CD4-positive, CD25-positive, alpha-beta regulatory T cell (primary cell): ENCODE measurements at regions not wholly inside any gene's neighbourhood (a gene's known extent, or its start where the extent isn't known, plus 50 kb on each side); places are given as distances from the start of the nearest gene placed in this dataset.

Experiments
- ATAC-seq, 2 donors: fragments of 150-1000 bp; cut with Tn5 transposase; one replicate each; pipeline ENCODE4 v1.10.0; 2021; ENCODE audit warnings: low read depth in 2 of 2, moderate number of reproducible peaks in 2 of 2, moderate library complexity in 1 of 2
- DNase-seq, 3 donors: peaks; one replicate each; pipeline versions ENCODE4 v3.0.0 to v3.0.0-alpha.2; 2012 to 2022; ENCODE audit warnings: mixed read lengths in 1 of 3
- H3K27ac ChIP-seq: one replicate; pipeline ENCODE4 v1.7.0; 2013; ENCODE audit warnings: mild to moderate bottlenecking, low read length; ENCODE audit not compliant: insufficient read depth, poor library complexity, severe bottlenecking
- H3K27me3 ChIP-seq: one replicate; pipeline ENCODE4 v1.7.0; 2013; ENCODE audit warnings: low read length; ENCODE audit not compliant: control insufficient read depth, insufficient read depth
- H3K36me3 ChIP-seq: one replicate; pipeline ENCODE4 v1.7.0; 2013; ENCODE audit warnings: mild to moderate bottlenecking, low read length, moderate library complexity; ENCODE audit not compliant: control insufficient read depth, insufficient read depth
- H3K4me1 ChIP-seq: 2 replicates; pipeline ENCODE4 v1.7.0; 2013; ENCODE audit warnings: mild to moderate bottlenecking, low read length; ENCODE audit not compliant: insufficient read depth, control insufficient read depth, poor library complexity, severe bottlenecking
- H3K4me3 ChIP-seq: one replicate; pipeline ENCODE4 v1.7.0; 2013; ENCODE audit warnings: low read depth, mild to moderate bottlenecking, low read length, moderate library complexity
- H3K9me3 ChIP-seq, 2 experiments: 1 replicate in 1 of 2; 2 replicates in 1 of 2; pipeline ENCODE4 v1.7.0; 2013; ENCODE audit warnings: low read length in 2 of 2, mild to moderate bottlenecking in 1 of 2, moderate library complexity in 1 of 2; ENCODE audit not compliant: control insufficient read depth in 2 of 2
- H3K27ac Mint-ChIP-seq, 3 donors: one replicate each; pipeline ENCODE4 v1.8.0; 2020 to 2022; ENCODE audit warnings: mild to moderate bottlenecking in 3 of 3, mixed read lengths in 3 of 3, moderate library complexity in 2 of 3
- H3K27me3 Mint-ChIP-seq: one replicate; pipeline ENCODE4 v1.8.0; 2022; ENCODE audit warnings: mild to moderate bottlenecking, mixed read lengths
- H3K36me3 Mint-ChIP-seq: one replicate; pipeline ENCODE4 v1.8.0; 2020; ENCODE audit warnings: mixed read lengths
- H3K4me1 Mint-ChIP-seq, 4 donors: one replicate each; pipeline ENCODE4 v1.8.0; 2020 to 2022; ENCODE audit warnings: mixed read lengths in 4 of 4, mild to moderate bottlenecking in 1 of 4
- H3K4me3 Mint-ChIP-seq, 4 donors: one replicate each; pipeline ENCODE4 v1.8.0; 2020 to 2022; ENCODE audit warnings: mild to moderate bottlenecking in 4 of 4, mixed read lengths in 4 of 4, moderate library complexity in 3 of 4
- H3K9me3 Mint-ChIP-seq, 7 donors: one replicate each; pipeline ENCODE4 v1.8.0; 2020 to 2022; ENCODE audit warnings: mixed read lengths in 7 of 7, mild to moderate bottlenecking in 3 of 7, moderate library complexity in 2 of 7

DNA sequence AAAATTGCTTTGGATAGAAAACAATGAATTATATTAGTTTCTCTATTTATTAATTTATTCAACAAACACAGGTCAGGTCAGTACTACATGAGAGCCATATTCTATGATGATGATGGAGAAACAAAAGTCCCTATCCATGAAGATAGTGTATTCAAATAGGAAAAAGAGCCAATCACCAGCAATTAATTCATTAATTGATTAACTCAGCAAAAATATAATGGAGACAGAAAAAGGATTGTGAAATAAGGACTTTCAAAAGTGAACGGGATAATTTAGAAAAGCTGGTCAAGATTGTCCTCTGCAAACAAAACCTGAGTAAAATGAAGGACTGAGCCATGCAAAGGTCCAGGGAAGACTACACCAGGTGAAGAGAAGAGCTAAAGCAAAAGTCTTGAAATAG is 1517.7 kb upstream of the CDH8 start:
- Mint-ChIP-seq H3K36me3 (no peaks in the 10 kb centered on the region), H3K4me3 (no peak overlapping the region), H3K27ac (no peak overlapping the region), H3K9me3 (peaks cover 4 to 23% (median 8%) of the 10 kb centered on the region in 7 donors), H3K27me3 (no peaks in the 10 kb centered on the region), H3K4me1 (no peaks in the 10 kb centered on the region)
- no peaks in the 10 kb centered on the region for H3K27me3 ChIP-seq
- DNase-seq (no peak), ATAC-seq (no peak)
- H3K4me3 ChIP-seq, result no peak overlapping the region
- no peaks in the 10 kb centered on the region for H3K4me1 ChIP-seq
- no peak overlapping the region for H3K27ac ChIP-seq
- H3K36me3 ChIP-seq, result no peaks in the 10 kb centered on the region
- peaks cover 5% of the 10 kb centered on the region in 2 experiments for H3K9me3 ChIP-seq

DNA sequence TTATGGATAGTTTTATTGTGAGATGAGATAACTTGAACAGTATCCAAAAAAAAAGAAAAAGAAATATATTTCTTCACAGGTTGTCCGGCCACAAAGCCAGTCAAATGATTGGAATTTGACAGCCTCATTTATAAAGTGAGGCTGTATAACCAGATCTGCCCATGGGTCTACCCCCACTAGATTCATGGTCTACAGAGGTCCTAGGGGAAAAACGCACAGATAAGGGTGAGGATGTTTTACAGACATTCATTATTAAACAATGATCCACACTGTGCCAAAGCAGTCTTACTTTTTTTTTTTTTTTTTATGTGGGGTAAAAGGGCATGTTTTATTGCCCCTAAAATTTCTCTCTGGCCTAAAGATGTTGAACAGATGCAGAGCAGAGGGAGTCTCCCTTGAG is 1503.0 kb upstream of the CDH8 start:
- ATAC-seq (no peak), DNase-seq (no peak)
- H3K27me3 ChIP-seq, result no peaks in the 10 kb centered on the region
- no peaks in the 10 kb centered on the region for H3K36me3 ChIP-seq
- H3K4me3 ChIP-seq, result no peak overlapping the region
- Mint-ChIP-seq H3K9me3 (peaks cover 0 to 13% (median 9%) of the 10 kb centered on the region in 7 donors), H3K4me1 (no peaks in the 10 kb centered on the region), H3K27me3 (no peaks in the 10 kb centered on the region), H3K4me3 (no peak overlapping the region), H3K27ac (no peak overlapping the region), H3K36me3 (no peaks in the 10 kb centered on the region)
- H3K9me3 ChIP-seq, result peaks cover 0 to 1% of the 10 kb centered on the region in 2 experiments
- no peak overlapping the region for H3K27ac ChIP-seq
- no peaks in the 10 kb centered on the region for H3K4me1 ChIP-seq

DNA sequence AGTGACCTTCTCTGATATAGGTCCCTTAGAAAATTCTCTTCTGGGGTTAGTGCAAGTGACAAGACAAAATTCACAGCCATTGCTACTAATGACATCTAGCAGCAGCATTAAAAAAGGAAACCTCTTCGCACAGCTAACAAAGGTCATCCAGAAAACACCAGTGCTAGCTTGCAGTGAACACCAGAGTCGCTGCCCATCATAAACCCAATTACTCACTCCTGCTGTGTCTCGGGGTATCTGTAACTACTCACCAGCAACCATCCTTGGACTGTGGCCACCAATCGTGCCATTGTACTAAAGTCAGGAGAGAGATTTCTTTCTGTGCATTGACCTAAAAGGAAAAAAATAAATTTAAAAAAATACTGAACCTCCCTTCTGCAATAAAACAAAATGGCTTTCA is 1494.7 kb upstream of the CDH8 start:
- Mint-ChIP-seq H3K4me3 (no peak overlapping the region), H3K4me1 (no peaks in the 10 kb centered on the region), H3K36me3 (no peaks in the 10 kb centered on the region), H3K27ac (no peak overlapping the region), H3K9me3 (peaks cover 5 to 42% (median 13%) of the 10 kb centered on the region in 7 donors), H3K27me3 (no peaks in the 10 kb centered on the region)
- H3K27ac ChIP-seq, result no peak overlapping the region
- H3K27me3 ChIP-seq, result no peaks in the 10 kb centered on the region
- H3K9me3 ChIP-seq, result peaks cover 4 to 7% of the 10 kb centered on the region in 2 experiments
- no peak for DNase-seq
- H3K4me1 ChIP-seq, result no peaks in the 10 kb centered on the region
- no peak for ATAC-seq
- no peak overlapping the region for H3K4me3 ChIP-seq
- H3K36me3 ChIP-seq, result no peaks in the 10 kb centered on the region

- Mint-ChIP-seq H3K27ac (no peak overlapping the region), H3K4me1 (no peaks in the 10 kb centered on the region), H3K9me3 (peaks cover 5 to 38% (median 14%) of the 10 kb centered on the region in 7 donors), H3K27me3 (no peaks in the 10 kb centered on the region), H3K4me3 (no peak overlapping the region), H3K36me3 (no peaks in the 10 kb centered on the region)
- H3K4me3 ChIP-seq, result no peak overlapping the region
- no peaks in the 10 kb centered on the region for H3K4me1 ChIP-seq
- no peaks in the 10 kb centered on the region for H3K36me3 ChIP-seq
- no peaks in the 10 kb centered on the region for H3K27me3 ChIP-seq
- H3K9me3 ChIP-seq, result peaks cover 4 to 8% of the 10 kb centered on the region in 2 experiments
- no peak for DNase-seq
- no peak overlapping the region for H3K27ac ChIP-seq
- no peak for ATAC-seq
These were observed 1494.0 kb upstream of the CDH8 start for GRCh38 chr16:63530208-63530607.

DNA sequence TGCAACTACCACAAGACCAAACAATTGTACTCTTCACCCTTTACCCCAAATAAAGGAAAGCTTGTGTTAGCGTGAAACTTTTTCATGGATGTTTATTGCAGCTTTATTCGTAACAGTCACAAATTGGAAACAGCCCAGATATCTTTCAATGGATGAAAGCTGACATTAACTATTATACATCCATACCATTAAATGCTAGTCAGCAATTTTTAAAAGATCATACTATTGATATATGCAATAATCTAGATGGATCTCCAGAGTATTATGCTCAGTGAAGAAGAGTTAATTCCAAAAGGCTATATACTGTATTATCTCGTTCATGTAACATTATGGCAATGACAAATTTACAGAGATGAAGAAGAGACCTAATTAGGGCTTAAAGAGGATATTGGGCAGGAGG is 1491.2 kb upstream of the CDH8 start:
- Histone ChIP-seq H3K36me3 (no peaks in the 10 kb centered on the region), H3K4me1 (no peaks in the 10 kb centered on the region), H3K27me3 (no peaks in the 10 kb centered on the region), H3K4me3 (no peak overlapping the region), H3K9me3 (peaks cover 0 to 20% of the 10 kb centered on the region in 2 experiments), H3K27ac (no peak overlapping the region)
- H3K9me3 Mint-ChIP-seq, result peaks cover 6 to 35% (median 13%) of the 10 kb centered on the region in 7 donors
- H3K4me1 Mint-ChIP-seq, result no peaks in the 10 kb centered on the region
- no peaks in the 10 kb centered on the region for H3K27me3 Mint-ChIP-seq
- no peak overlapping the region for H3K4me3 Mint-ChIP-seq
- ATAC-seq (no peak), DNase-seq (no peak)
- no peak overlapping the region for H3K27ac Mint-ChIP-seq
- H3K36me3 Mint-ChIP-seq, result no peaks in the 10 kb centered on the region

DNA sequence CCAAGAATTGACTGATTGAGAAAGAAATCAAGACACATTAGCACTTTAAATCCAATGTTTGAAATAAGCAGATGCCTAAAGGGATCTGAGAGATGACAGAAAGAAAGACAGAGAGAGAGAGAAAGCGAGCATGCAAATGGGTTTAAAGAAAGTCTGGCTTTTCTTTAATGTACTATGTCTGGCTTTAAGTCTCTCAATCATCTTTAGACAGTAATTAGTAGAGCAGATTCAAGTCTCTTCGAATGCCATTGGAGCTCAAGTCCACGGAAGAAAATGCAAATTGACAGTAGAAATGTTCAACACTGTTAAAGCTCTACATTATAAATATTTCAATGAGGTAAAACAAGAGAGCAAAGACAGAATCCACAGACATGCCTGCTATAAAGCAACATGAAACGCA is 1480.2 kb upstream of the CDH8 start:
- no peaks in the 10 kb centered on the region for H3K27me3 Mint-ChIP-seq
- no peak overlapping the region for H3K4me3 Mint-ChIP-seq
- H3K27ac Mint-ChIP-seq, result no peak overlapping the region
- Histone ChIP-seq H3K36me3 (no peaks in the 10 kb centered on the region), H3K27ac (no peak overlapping the region), H3K4me3 (no peak overlapping the region), H3K9me3 (peaks cover 0 to 5% of the 10 kb centered on the region in 2 experiments), H3K4me1 (no peaks in the 10 kb centered on the region), H3K27me3 (no peaks in the 10 kb centered on the region)
- no peak for ATAC-seq
- H3K4me1 Mint-ChIP-seq, result no peaks in the 10 kb centered on the region
- H3K36me3 Mint-ChIP-seq, result no peaks in the 10 kb centered on the region
- DNase-seq, result no peak
- H3K9me3 Mint-ChIP-seq, result peaks cover 0 to 19% (median 0%) of the 10 kb centered on the region in 7 donors

GRCh38 chr16:63512910-63513309 is 1476.7 kb upstream of the CDH8 start:
- H3K27ac ChIP-seq, result no peak overlapping the region
- ATAC-seq, result no peak
- no peaks in the 10 kb centered on the region for H3K27me3 Mint-ChIP-seq
- no peaks in the 10 kb centered on the region for H3K4me1 Mint-ChIP-seq
- no peaks in the 10 kb centered on the region for H3K9me3 ChIP-seq
- H3K4me3 Mint-ChIP-seq, result no peak overlapping the region
- peaks cover 0 to 24% (median 1%) of the 10 kb centered on the region in 7 donors for H3K9me3 Mint-ChIP-seq
- no peaks in the 10 kb centered on the region for H3K36me3 ChIP-seq
- H3K4me1 ChIP-seq, result no peaks in the 10 kb centered on the region
- no peaks in the 10 kb centered on the region for H3K27me3 ChIP-seq
- H3K27ac Mint-ChIP-seq, result no peak overlapping the region
- H3K36me3 Mint-ChIP-seq, result no peaks in the 10 kb centered on the region
- no peak overlapping the region for H3K4me3 ChIP-seq
- DNase-seq, result no peak

- no peaks in the 10 kb centered on the region for H3K36me3 ChIP-seq
- Mint-ChIP-seq H3K4me1 (no peaks in the 10 kb centered on the region), H3K27me3 (no peaks in the 10 kb centered on the region), H3K9me3 (peaks cover 0 to 21% (median 5%) of the 10 kb centered on the region in 7 donors), H3K27ac (no peak overlapping the region), H3K36me3 (no peaks in the 10 kb centered on the region), H3K4me3 (no peak overlapping the region)
- DNase-seq (no peak), ATAC-seq (no peak)
- no peak overlapping the region for H3K4me3 ChIP-seq
- no peaks in the 10 kb centered on the region for H3K27me3 ChIP-seq
- H3K27ac ChIP-seq, result no peak overlapping the region
- no peaks in the 10 kb centered on the region for H3K9me3 ChIP-seq
- H3K4me1 ChIP-seq, result no peaks in the 10 kb centered on the region
These were observed 1461.2 kb upstream of the CDH8 start for GRCh38 chr16:63497408-63497807.
